HG03045 (cell line): ENCODE measurements at regions not wholly inside any gene's neighbourhood (a gene's known extent, or its start where the extent isn't known, plus 50 kb on each side); places are given as distances from the start of the nearest gene placed in this dataset.
"Not testable (repeated sequence)": the region's sequence is repeated elsewhere in the genome, so short reads cannot be mapped to it uniquely, and the experiment has no call there.

Experiments used
- ATAC-seq: cut with Tn5 transposase; IDR thresholded peaks from one replicate; pipeline ENCODE4 v1.9.1; 2021; ENCODE audit warnings: mild to moderate bottlenecking, moderate library complexity; ENCODE audit not compliant: unreplicated experiment

GRCh38 chr5:143592648-143593047 lies 189.2 kb upstream of the NR3C1 start:
- ATAC-seq: peak; percentile 59

GRCh38 chr5:143588933-143589662 lies 185.6 kb upstream of the NR3C1 start:
- no peak for ATAC-seq

GRCh38 chr5:143588121-143588520 lies 184.6 kb upstream of the NR3C1 start:
- ATAC-seq: not testable (repeated sequence)

GRCh38 chr5:143586781-143587362 lies 183.4 kb upstream of the NR3C1 start:
- ATAC-seq: no peak

- ATAC-seq: no peak
Measured at GRCh38 chr5:143585970-143586369, 182.5 kb upstream of the NR3C1 start.

- no peak for ATAC-seq
Measured at GRCh38 chr5:143583409-143583808, 179.9 kb upstream of the NR3C1 start.

- ATAC-seq: no peak
Measured at GRCh38 chr5:143582869-143583268, 179.4 kb upstream of the NR3C1 start.

- ATAC-seq: no peak
Measured at GRCh38 chr5:143582176-143582575, 178.7 kb upstream of the NR3C1 start.

- ATAC-seq: no peak
Measured at GRCh38 chr5:143581649-143582048, 178.2 kb upstream of the NR3C1 start.

- no peak for ATAC-seq
Measured at GRCh38 chr5:143581147-143581546, 177.7 kb upstream of the NR3C1 start.

- ATAC-seq: no peak
Measured at GRCh38 chr5:143576711-143577484, 173.4 kb upstream of the NR3C1 start.

GRCh38 chr5:143575286-143575685 lies 171.8 kb upstream of the NR3C1 start:
- no peak for ATAC-seq

GRCh38 chr5:143574236-143574635 lies 170.8 kb upstream of the NR3C1 start:
- ATAC-seq: peak; percentile 15

- ATAC-seq: peak; percentile 64
Measured at GRCh38 chr5:143573568-143574170, 170.2 kb upstream of the NR3C1 start.

- ATAC-seq: no peak
Measured at GRCh38 chr5:143572671-143573070, 169.2 kb upstream of the NR3C1 start.

GRCh38 chr5:143571642-143572624 lies 168.4 kb upstream of the NR3C1 start:
- ATAC-seq: no peak

GRCh38 chr5:143570989-143571388 lies 167.5 kb upstream of the NR3C1 start:
- no peak for ATAC-seq

GRCh38 chr5:143569722-143570567 lies 166.5 kb upstream of the NR3C1 start:
- no peak for ATAC-seq

GRCh38 chr5:143569213-143569701 lies 165.8 kb upstream of the NR3C1 start:
- ATAC-seq: no peak
